ENCODE measurements at regions not wholly inside any gene's neighbourhood (a gene's known extent, or its start where the extent isn't known, plus 50 kb on each side); places are given as distances from the start of the nearest gene placed in this dataset.

DNA sequence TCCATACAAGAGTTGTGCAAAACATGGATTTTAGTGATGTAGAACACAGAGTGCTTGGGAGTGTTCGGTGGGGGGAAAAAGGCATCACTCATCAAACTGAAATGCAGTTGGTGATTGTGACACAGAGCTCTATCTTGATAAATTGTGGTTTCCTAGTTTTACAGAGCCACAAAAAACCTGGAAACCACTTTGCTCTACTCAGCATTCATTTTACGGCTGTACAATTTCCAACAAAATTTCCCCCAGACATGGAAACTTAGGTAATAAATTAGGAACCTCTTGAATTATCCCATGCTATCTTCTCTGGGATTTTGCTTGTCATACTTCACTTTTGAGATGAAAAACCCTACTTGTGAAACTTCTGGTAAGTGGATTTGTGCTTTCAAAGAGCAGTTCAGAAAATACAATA is 614.9 kb upstream of the FZD8 start:
- H3K4me1 ChIP-seq = no peaks in the 10 kb centered on the region
- H3K36me3 ChIP-seq = no peaks in the 10 kb centered on the region
- TF ChIP-seq POLR2A (IDR thresholded peaks at IDR 0.05) = no peak
- TF ChIP-seq, protein P1, sequence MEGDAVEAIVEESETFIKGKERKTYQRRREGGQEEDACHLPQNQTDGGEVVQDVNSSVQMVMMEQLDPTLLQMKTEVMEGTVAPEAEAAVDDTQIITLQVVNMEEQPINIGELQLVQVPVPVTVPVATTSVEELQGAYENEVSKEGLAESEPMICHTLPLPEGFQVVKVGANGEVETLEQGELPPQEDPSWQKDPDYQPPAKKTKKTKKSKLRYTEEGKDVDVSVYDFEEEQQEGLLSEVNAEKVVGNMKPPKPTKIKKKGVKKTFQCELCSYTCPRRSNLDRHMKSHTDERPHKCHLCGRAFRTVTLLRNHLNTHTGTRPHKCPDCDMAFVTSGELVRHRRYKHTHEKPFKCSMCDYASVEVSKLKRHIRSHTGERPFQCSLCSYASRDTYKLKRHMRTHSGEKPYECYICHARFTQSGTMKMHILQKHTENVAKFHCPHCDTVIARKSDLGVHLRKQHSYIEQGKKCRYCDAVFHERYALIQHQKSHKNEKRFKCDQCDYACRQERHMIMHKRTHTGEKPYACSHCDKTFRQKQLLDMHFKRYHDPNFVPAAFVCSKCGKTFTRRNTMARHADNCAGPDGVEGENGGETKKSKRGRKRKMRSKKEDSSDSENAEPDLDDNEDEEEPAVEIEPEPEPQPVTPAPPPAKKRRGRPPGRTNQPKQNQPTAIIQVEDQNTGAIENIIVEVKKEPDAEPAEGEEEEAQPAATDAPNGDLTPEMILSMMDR (IDR thresholded peaks at IDR 0.05) = no peak
- H3K4me3 ChIP-seq = no peak overlapping the region
- no peak for DNase-seq
- no peaks in the 10 kb centered on the region for H3K27me3 ChIP-seq
- no peaks in the 10 kb centered on the region for H3K9me3 ChIP-seq
- no peak overlapping the region for H3K27ac ChIP-seq

DNA sequence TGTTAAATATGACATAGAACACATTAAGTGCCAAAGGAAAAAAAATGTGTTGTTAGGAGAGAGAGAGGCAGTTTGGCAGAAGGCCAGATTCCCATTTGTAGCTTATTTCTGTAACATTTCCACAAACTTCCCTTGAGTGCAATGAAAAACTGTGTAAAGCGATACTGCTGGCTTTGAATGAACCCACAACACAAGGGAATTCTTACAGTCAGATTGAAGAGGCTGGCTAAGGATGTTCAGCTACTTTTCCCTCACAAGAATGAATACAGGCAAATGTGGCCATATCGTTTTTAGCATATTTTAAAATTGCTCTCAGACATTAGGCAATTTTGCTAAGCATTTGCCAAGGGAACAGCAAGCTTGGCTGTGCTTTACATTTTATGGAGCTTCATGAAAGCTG is 614.1 kb upstream of the FZD8 start:
- no peaks in the 10 kb centered on the region for H3K36me3 ChIP-seq
- H3K9me3 ChIP-seq = no peaks in the 10 kb centered on the region
- no peak for TF ChIP-seq POLR2A (IDR thresholded peaks at IDR 0.05)
- TF ChIP-seq, protein P1 (IDR thresholded peaks at IDR 0.05) = no peak
- DNase-seq = no peak
- no peak overlapping the region for H3K4me3 ChIP-seq
- no peaks in the 10 kb centered on the region for H3K4me1 ChIP-seq
- no peak overlapping the region for H3K27ac ChIP-seq
- H3K27me3 ChIP-seq = no peaks in the 10 kb centered on the region

DNA sequence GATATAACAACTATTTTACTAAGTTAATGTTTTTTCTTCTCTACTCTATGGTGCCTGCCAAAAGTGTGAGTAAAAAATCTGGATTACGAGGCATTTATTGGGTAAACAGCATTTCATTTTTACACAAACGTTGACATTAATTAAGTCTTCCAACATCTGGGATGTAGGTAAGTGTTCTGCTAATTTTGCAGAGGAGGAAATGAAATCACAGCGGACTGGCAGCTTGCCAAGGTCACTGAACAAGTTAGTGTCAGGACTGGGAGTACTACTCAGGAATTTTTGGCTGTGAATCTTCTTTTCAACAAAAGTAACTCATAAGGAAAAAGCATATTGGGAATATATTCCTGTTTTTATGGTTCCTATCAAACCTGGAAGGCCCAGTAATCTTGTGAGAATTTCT is 612.1 kb upstream of the FZD8 start:
- Histone ChIP-seq H3K27me3 (no peaks in the 10 kb centered on the region), H3K36me3 (no peaks in the 10 kb centered on the region)

DNA sequence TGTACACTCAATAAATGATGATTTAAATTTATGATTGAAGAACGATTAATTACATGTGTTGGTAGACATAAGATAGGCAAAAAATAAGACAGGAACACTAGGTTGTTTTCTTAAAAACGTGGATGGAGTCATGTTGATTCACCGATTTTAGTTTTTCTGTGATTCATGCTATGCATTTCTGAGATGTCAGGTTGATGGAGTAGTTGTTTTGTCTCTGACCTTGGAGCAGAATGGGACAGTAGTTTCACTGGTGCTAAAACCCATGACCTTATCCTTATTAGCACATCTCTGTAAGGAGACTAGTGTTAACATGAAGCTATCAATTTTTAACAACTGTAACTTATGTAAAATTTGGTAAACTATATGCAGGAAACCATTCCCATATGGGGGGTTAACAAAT is 611.6 kb upstream of the FZD8 start:
- Histone ChIP-seq H3K36me3 (no peaks in the 10 kb centered on the region), H3K4me3 (no peak overlapping the region), H3K4me1 (no peaks in the 10 kb centered on the region), H3K9me3 (no peaks in the 10 kb centered on the region), H3K27me3 (no peaks in the 10 kb centered on the region), H3K27ac (no peak overlapping the region)
- TF ChIP-seq POLR2A (IDR thresholded peaks at IDR 0.05) = no peak
- TF ChIP-seq, protein P1 (IDR thresholded peaks at IDR 0.05) = no peak
- no peak for DNase-seq

More for the DNA sequence above, 612.1 kb upstream of the FZD8 start:
- no peak overlapping the region for H3K4me3 ChIP-seq
- no peaks in the 10 kb centered on the region for H3K9me3 ChIP-seq
- no peak overlapping the region for H3K27ac ChIP-seq
- H3K4me1 ChIP-seq = no peaks in the 10 kb centered on the region
- TF ChIP-seq, protein P1 (IDR thresholded peaks at IDR 0.05) = no peak
- TF ChIP-seq POLR2A (IDR thresholded peaks at IDR 0.05) = no peak
- DNase-seq = peak in 2 of 3 donors; percentile 22 to 63

DNA sequence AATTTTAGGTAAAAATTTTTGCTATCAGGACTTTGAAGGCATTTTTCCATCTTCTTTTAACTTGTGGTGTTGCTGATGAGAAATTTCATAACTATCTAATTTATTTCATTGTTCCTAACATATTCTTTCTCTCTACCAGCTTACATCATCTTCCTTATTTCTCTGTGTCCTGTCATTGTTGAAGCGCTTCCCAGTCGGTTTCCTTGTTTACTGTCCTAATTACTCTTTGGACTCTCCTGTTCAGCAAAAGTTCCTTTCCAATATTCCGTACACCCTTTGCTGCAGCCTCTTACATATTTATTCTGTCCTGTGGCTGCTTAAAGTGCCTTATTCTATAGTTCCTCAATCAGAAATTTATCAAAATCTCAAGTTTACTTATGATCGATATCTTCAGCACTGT is 609.0 kb upstream of the FZD8 start:
- no peaks in the 10 kb centered on the region for H3K4me1 ChIP-seq
- H3K36me3 ChIP-seq = no peaks in the 10 kb centered on the region
- no peaks in the 10 kb centered on the region for H3K9me3 ChIP-seq
- H3K27ac ChIP-seq = no peak overlapping the region
- H3K4me3 ChIP-seq = no peak overlapping the region
- no peak for TF ChIP-seq POLR2A (IDR thresholded peaks at IDR 0.05)
- TF ChIP-seq, protein P1 (IDR thresholded peaks at IDR 0.05) = no peak
- DNase-seq = no peak
- H3K27me3 ChIP-seq = no peaks in the 10 kb centered on the region

DNA sequence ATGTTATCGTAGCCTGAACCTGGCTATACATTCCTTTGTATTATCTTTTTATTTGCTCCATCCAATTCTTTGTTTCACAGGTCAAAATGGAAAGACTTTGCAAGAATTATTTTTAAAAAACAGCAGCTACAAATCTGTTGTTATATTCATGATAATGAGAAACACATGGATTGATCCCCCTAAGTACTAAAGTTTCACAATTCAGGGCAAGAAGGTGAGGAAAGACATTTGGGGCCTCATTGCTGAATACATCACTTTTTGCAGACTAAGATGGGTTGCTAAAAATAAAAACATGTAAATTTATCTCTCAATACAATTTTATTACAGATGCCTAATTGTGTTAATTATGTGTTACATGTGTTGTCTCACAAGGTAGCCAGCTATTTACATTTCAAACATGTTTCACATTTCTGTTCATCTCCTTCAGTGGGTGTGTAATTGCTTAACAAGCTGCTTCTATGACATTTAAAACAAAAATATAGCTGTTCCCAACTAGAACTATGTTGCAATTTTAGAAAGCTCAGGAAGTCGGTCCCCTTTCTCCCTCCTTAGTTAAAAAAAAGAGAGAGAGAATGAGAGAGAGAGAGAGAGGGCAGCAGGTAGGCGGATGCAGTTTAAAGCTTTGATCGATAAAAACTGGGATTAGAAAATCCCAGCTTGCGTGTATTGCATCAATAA is 606.3 kb upstream of the FZD8 start:
- TF ChIP-seq, protein P1 (IDR thresholded peaks at IDR 0.05) = no peak
- no peak for TF ChIP-seq POLR2A (IDR thresholded peaks at IDR 0.05)
- no peak for DNase-seq
- H3K27ac ChIP-seq = no peak overlapping the region
- no peaks in the 10 kb centered on the region for H3K36me3 ChIP-seq
- H3K4me1 ChIP-seq = no peaks in the 10 kb centered on the region
- no peaks in the 10 kb centered on the region for H3K9me3 ChIP-seq
- no peaks in the 10 kb centered on the region for H3K27me3 ChIP-seq
- H3K4me3 ChIP-seq = no peak overlapping the region

Data from Peyer's patch (tissue), 4 donors.